ENCODE measurements at regions not wholly inside any gene's neighbourhood (a gene's known extent, or its start where the extent isn't known, plus 50 kb on each side); places are given as distances from the start of the nearest gene placed in this dataset.

- Histone ChIP-seq H3K36me3 (ENCODE audit: insufficient read depth, low read length) (no peaks in the 10 kb centered on the region), H2AFZ (ENCODE audit: low read depth, low read length) (no peak overlapping the region), H3K27me3 (ENCODE audit: insufficient read depth, low read length) (no peaks in the 10 kb centered on the region), H3K4me3 (ENCODE audit: insufficient read depth, low read depth, low read length) (no peak overlapping the region), H3K4me2 (ENCODE audit: low read length) (no peak overlapping the region), H4K20me1 (ENCODE audit: insufficient read depth, low read length) (no peaks in the 10 kb centered on the region), H3K27ac (ENCODE audit: low read depth, low read length) (no peak overlapping the region), H3K9me3 (ENCODE audit: insufficient read depth, low read depth, low read length) (peaks cover 14% of the 10 kb centered on the region), H3K4me1 (ENCODE audit: insufficient read depth, low read length) (no peaks in the 10 kb centered on the region), H3K9ac (ENCODE audit: low read length) (no peak overlapping the region), H3K79me2 (ENCODE audit: insufficient read depth, low read length) (no peaks in the 10 kb centered on the region)
- no peak for TF ChIP-seq EZH2 (IDR thresholded peaks at IDR 0.05; ENCODE audit: insufficient read depth, low read length)
- Mint-ChIP-seq H3K36me3 (ENCODE audit: low read depth, unreplicated experiment) (no peaks in the 10 kb centered on the region), H3K4me3 (ENCODE audit: unreplicated experiment) (no peak overlapping the region), H3K27me3 (ENCODE audit: low read depth, unreplicated experiment) (no peaks in the 10 kb centered on the region), H3K27ac (ENCODE audit: unreplicated experiment) (no peak overlapping the region), H3K9me3 (ENCODE audit: unreplicated experiment) (peaks cover 17% of the 10 kb centered on the region), H3K4me1 (ENCODE audit: low read depth, unreplicated experiment) (no peaks in the 10 kb centered on the region)
- FAIRE-seq (no peak), DNase-seq (ENCODE audit: low read depth) (no peak)
Measured at GRCh38 chrX:1093586-1094421, 118.6 kb downstream of the CRLF2 start.

GRCh38 chrX:1093121-1093520, 119.3 kb downstream of the CRLF2 start:
- no peak for DNase-seq (ENCODE audit: low read depth)
- Histone ChIP-seq H3K4me1 (ENCODE audit: insufficient read depth, low read length) (no peaks in the 10 kb centered on the region), H2AFZ (ENCODE audit: low read depth, low read length) (no peak overlapping the region)

More at GRCh38 chrX:1093121-1093520, 119.3 kb downstream of the CRLF2 start:
- Histone ChIP-seq H3K27me3 (ENCODE audit: insufficient read depth, low read length) (no peaks in the 10 kb centered on the region), H3K36me3 (ENCODE audit: insufficient read depth, low read length) (no peaks in the 10 kb centered on the region), H3K27ac (ENCODE audit: low read depth, low read length) (no peak overlapping the region), H3K4me3 (ENCODE audit: insufficient read depth, low read depth, low read length) (no peak overlapping the region), H4K20me1 (ENCODE audit: insufficient read depth, low read length) (no peaks in the 10 kb centered on the region), H3K79me2 (ENCODE audit: insufficient read depth, low read length) (no peaks in the 10 kb centered on the region), H3K9ac (ENCODE audit: low read length) (no peak overlapping the region), H3K9me3 (ENCODE audit: insufficient read depth, low read depth, low read length) (peaks cover 11% of the 10 kb centered on the region), H3K4me2 (ENCODE audit: low read length) (no peak overlapping the region)
- no peak for TF ChIP-seq EZH2 (IDR thresholded peaks at IDR 0.05; ENCODE audit: insufficient read depth, low read length)
- no peak for TF ChIP-seq CTCF (IDR thresholded peaks at IDR 0.05; ENCODE audit: insufficient read depth, low read depth, low read length)
- peaks cover 17% of the 10 kb centered on the region for H3K9me3 Mint-ChIP-seq (ENCODE audit: unreplicated experiment)
- no peak overlapping the region for H3K4me3 Mint-ChIP-seq (ENCODE audit: unreplicated experiment)
- H3K27ac Mint-ChIP-seq (ENCODE audit: unreplicated experiment), result no peak overlapping the region
- no peak for FAIRE-seq
- H3K36me3 Mint-ChIP-seq (ENCODE audit: low read depth, unreplicated experiment), result no peaks in the 10 kb centered on the region
- H3K27me3 Mint-ChIP-seq (ENCODE audit: low read depth, unreplicated experiment), result no peaks in the 10 kb centered on the region
- H3K4me1 Mint-ChIP-seq (ENCODE audit: low read depth, unreplicated experiment), result no peaks in the 10 kb centered on the region
